ENCODE measurements at regions not wholly inside any gene's neighbourhood (a gene's known extent, or its start where the extent isn't known, plus 50 kb on each side); places are given as distances from the start of the nearest gene placed in this dataset.

DNA sequence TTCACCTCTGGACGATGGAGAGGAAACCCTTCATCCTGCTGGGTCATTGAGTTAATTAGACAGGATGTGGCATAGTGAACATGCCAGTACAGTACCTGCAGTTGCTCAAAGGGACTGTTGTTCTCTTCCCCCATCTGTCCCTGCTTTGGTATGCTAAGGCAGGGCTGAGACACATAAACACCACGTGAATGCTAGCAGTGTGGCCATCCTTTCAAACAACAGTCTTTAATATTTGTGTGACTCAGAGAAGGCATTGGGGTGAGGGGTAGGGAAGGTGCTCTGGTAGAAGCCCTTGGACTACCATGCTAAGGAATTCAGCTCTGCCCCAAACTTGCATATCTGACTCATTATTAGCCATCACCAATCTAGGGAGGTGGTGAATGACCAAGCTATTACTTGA lies 180.2 kb upstream of the ZNF618 start:
- H3K4me3 ChIP-seq (ENCODE audit: extremely low read depth in 1 of 4, insufficient read depth in 2 of 4, low read depth in 3 of 4, low read length in 4 of 4), result no peak overlapping the region
- H3K18ac ChIP-seq (ENCODE audit: extremely low read depth, low read length), result no peak overlapping the region
- no peak overlapping the region for H3K4me2 ChIP-seq (ENCODE audit: insufficient read depth in 1 of 2, low read depth in 2 of 2, low read length in 2 of 2)
- no peak overlapping the region for H2BK12ac ChIP-seq (ENCODE audit: low read depth, low read length)
- WGBS, 2 experiments (ENCODE audit: extremely low coverage in 1 of 2, insufficient coverage in 1 of 2, insufficient read length in 1 of 2, insufficient replicate concordance in 2 of 2, low coverage in 1 of 2, low lambda C conversion rate in 2 of 2, missing lambda C conversion rate in 1 of 2), result 87% methylated on average over 2 of the region's 2 CpGs; no CpG with 5 or more reads in 1 of the 2 experiments
- H2BK5ac ChIP-seq (ENCODE audit: low read depth, low read length), result no peak overlapping the region
- ChIA-PET CTCF (ENCODE audit: partially characterized antibody) (interaction anchor here (0.9 to 1.4 kb wide), 2 partner anchors 14 to 40 kb away, joined by 3 to 6 read pairs; no protein-coding TSS in a partner anchor), POLR2A (ENCODE audit: partially characterized antibody) (no interaction called here)
- no peaks in the 10 kb centered on the region for H4K20me1 ChIP-seq (replicated peaks in 1 of 2; ENCODE audit: control insufficient read depth in 1 of 2, insufficient read depth in 2 of 2, low read length in 2 of 2)
- TF ChIP-seq, protein P1, sequence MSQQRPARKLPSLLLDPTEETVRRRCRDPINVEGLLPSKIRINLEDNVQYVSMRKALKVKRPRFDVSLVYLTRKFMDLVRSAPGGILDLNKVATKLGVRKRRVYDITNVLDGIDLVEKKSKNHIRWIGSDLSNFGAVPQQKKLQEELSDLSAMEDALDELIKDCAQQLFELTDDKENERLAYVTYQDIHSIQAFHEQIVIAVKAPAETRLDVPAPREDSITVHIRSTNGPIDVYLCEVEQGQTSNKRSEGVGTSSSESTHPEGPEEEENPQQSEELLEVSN (IDR thresholded peaks at IDR 0.05), result no peak
- TF ChIP-seq SAP30 (IDR thresholded peaks at IDR 0.05; ENCODE audit: insufficient read depth, insufficient replicate concordance, low read length), result no peak
- no peak overlapping the region for H4K91ac ChIP-seq (replicated peaks; ENCODE audit: insufficient read length, low read length)
- no peak overlapping the region for H2AFZ ChIP-seq (ENCODE audit: low read length)
- no peak overlapping the region for H2BK15ac ChIP-seq (ENCODE audit: low read length)
- H3K9me3 ChIP-seq (ENCODE audit: insufficient read depth in 2 of 2, low read depth in 1 of 2, low read length in 1 of 2), result no peaks in the 10 kb centered on the region
- no peaks in the 10 kb centered on the region for H3K4me1 ChIP-seq (replicated peaks in 1 of 4; ENCODE audit: control insufficient read depth in 3 of 4, insufficient read depth in 4 of 4, low read length in 3 of 4)
- FAIRE-seq, result no peak
- H4K5ac ChIP-seq (ENCODE audit: insufficient read length, low read depth, low read length), result no peak overlapping the region
- H2AK5ac ChIP-seq (ENCODE audit: low read depth, low read length), result no peak overlapping the region
- H4K8ac ChIP-seq (ENCODE audit: extremely low read depth, insufficient read depth, low read length), result no peak overlapping the region
- H3K36me3 ChIP-seq (ENCODE audit: control insufficient read depth in 2 of 4, insufficient read depth in 4 of 4, low read length in 3 of 4), result no peaks in the 10 kb centered on the region
- no peaks in the 10 kb centered on the region; a peak in 1 of 7 replicates for H3K27me3 ChIP-seq (replicated peaks in 1 of 4; ENCODE audit: control insufficient read depth in 3 of 4, extremely low read depth in 1 of 4, insufficient read depth in 3 of 4, low read length in 3 of 4)
- no peak overlapping the region for H3K9ac ChIP-seq (replicated peaks in 1 of 4; ENCODE audit: extremely low read depth in 1 of 4, low read depth in 3 of 4, low read length in 3 of 4)
- no peak overlapping the region for H3K4ac ChIP-seq (replicated peaks; ENCODE audit: insufficient read length, low read depth, low read length)
- DNase-seq (ENCODE audit: low read depth in 1 of 2, low spot score in 2 of 2), result no peak
- H3K79me2 ChIP-seq (ENCODE audit: control insufficient read depth in 1 of 2, insufficient read depth in 2 of 2, low read length in 2 of 2), result no peaks in the 10 kb centered on the region
- no peak overlapping the region for H2BK20ac ChIP-seq (ENCODE audit: low read length)
- no peak overlapping the region for H3K14ac ChIP-seq (ENCODE audit: insufficient read length)
- H2BK120ac ChIP-seq (replicated peaks; ENCODE audit: low read depth, low read length), result no peak overlapping the region
- H3K79me1 ChIP-seq (ENCODE audit: low read depth, low read length), result no peaks in the 10 kb centered on the region
- H3K23ac ChIP-seq (ENCODE audit: insufficient read length), result no peak overlapping the region
- H3K27ac ChIP-seq (ENCODE audit: low read depth, low read length), result no peak overlapping the region
- H3K56ac ChIP-seq (replicated peaks; ENCODE audit: insufficient read length, low read depth, low read length), result no peak overlapping the region
- peaks cover 2% of the 10 kb centered on the region; the same call in 1 of the 2 replicates for H3K23me2 ChIP-seq (ENCODE audit: low read depth, low read length)
